Spinal cord (tissue), 9 donors: ENCODE measurements at regions not wholly inside any gene's neighbourhood (a gene's known extent, or its start where the extent isn't known, plus 50 kb on each side); places are given as distances from the start of the nearest gene placed in this dataset.

Experiments used
- DNase-seq, 6 donors: peaks; one replicate each; pipeline versions ENCODE4 v3.0.0 to v3.0.0-alpha.2; 2013 to 2015; ENCODE audit warnings: low spot score in 6 of 6, low read depth in 4 of 6
- H3K27ac ChIP-seq: one replicate; pipeline ENCODE4 v1.5.1; 2013; ENCODE audit warnings: low read depth, low read length, control low read depth
- H3K27me3 ChIP-seq: one replicate; pipeline ENCODE4 v1.6.1; 2013; ENCODE audit warnings: low read length; ENCODE audit not compliant: control insufficient read depth, insufficient read depth
- H3K36me3 ChIP-seq: one replicate; pipeline ENCODE4 v1.6.1; 2013; ENCODE audit warnings: low read length; ENCODE audit not compliant: control insufficient read depth, insufficient read depth
- H3K4me1 ChIP-seq: one replicate; pipeline ENCODE4 v1.6.1; 2013; ENCODE audit warnings: low read length; ENCODE audit not compliant: control insufficient read depth, insufficient read depth
- H3K4me3 ChIP-seq: one replicate; pipeline ENCODE4 v1.5.1; 2013; ENCODE audit warnings: low read depth, low read length, control low read depth
- H3K9me3 ChIP-seq: one replicate; pipeline ENCODE4 v1.6.1; 2013; ENCODE audit warnings: low read length; ENCODE audit not compliant: control insufficient read depth, insufficient read depth
- WGBS: methylation state at CpG from one replicate; pipeline ENCODE4 v1.1.5; 2013; ENCODE audit warnings: missing lambda C conversion rate; ENCODE audit not compliant: insufficient coverage; 5-methylcytosine and 5-hydroxymethylcytosine counted together
- donor health status: healthy.

GRCh38 chr5:167012123-167013034, 1279.1 kb upstream of the WWC1 start:
- WGBS, result 44% methylated on average over 2 of the region's 2 CpGs
- Histone ChIP-seq H3K4me1 (no peaks in the 10 kb centered on the region), H3K4me3 (no peak overlapping the region), H3K9me3 (no peaks in the 10 kb centered on the region), H3K36me3 (no peaks in the 10 kb centered on the region), H3K27me3 (no peaks in the 10 kb centered on the region), H3K27ac (no peak overlapping the region)
- no peak for DNase-seq

- Histone ChIP-seq H3K4me3 (no peak overlapping the region), H3K27ac (no peak overlapping the region), H3K9me3 (no peaks in the 10 kb centered on the region), H3K36me3 (no peaks in the 10 kb centered on the region), H3K4me1 (no peaks in the 10 kb centered on the region), H3K27me3 (no peaks in the 10 kb centered on the region)
- 20% methylated on average over 3 of the region's 5 CpGs for whole genome bisulfite sequencing
- DNase-seq, result peak in 1 of 6 donors; percentile 59
Observed at GRCh38 chr5:167014401-167015056, 1276.9 kb upstream of the WWC1 start.

GRCh38 chr5:167020418-167020817, 1271.0 kb upstream of the WWC1 start:
- no peaks in the 10 kb centered on the region for H3K9me3 ChIP-seq
- no peak overlapping the region for H3K27ac ChIP-seq
- no peak overlapping the region for H3K4me3 ChIP-seq
- no peaks in the 10 kb centered on the region for H3K4me1 ChIP-seq
- no peak for DNase-seq
- no peaks in the 10 kb centered on the region for H3K27me3 ChIP-seq
- no peaks in the 10 kb centered on the region for H3K36me3 ChIP-seq
- WGBS, result no CpG with 5 or more reads among the region's 1 CpG

- H3K27me3 ChIP-seq, result no peaks in the 10 kb centered on the region
- no peaks in the 10 kb centered on the region for H3K9me3 ChIP-seq
- DNase-seq, result no peak
- WGBS, result 40% methylated on average over 1 of the region's 2 CpGs
- no peaks in the 10 kb centered on the region for H3K36me3 ChIP-seq
- no peaks in the 10 kb centered on the region for H3K4me1 ChIP-seq
- no peak overlapping the region for H3K27ac ChIP-seq
- no peak overlapping the region for H3K4me3 ChIP-seq
Observed at GRCh38 chr5:167029488-167029887, 1262.0 kb upstream of the WWC1 start.

GRCh38 chr5:167030500-167031120, 1260.8 kb upstream of the WWC1 start:
- Histone ChIP-seq H3K4me1 (no peaks in the 10 kb centered on the region), H3K4me3 (no peak overlapping the region), H3K36me3 (no peaks in the 10 kb centered on the region), H3K9me3 (no peaks in the 10 kb centered on the region), H3K27me3 (no peaks in the 10 kb centered on the region), H3K27ac (no peak overlapping the region)
- 95% methylated on average over 12 of the region's 17 CpGs for WGBS
- DNase-seq, result no peak

GRCh38 chr5:167036585-167036984, 1254.9 kb upstream of the WWC1 start:
- Histone ChIP-seq H3K36me3 (no peaks in the 10 kb centered on the region), H3K27me3 (no peaks in the 10 kb centered on the region)
- WGBS, result no CpG with 5 or more reads among the region's 4 CpGs

GRCh38 chr5:167049043-167049663, 1242.3 kb upstream of the WWC1 start:
- H3K27me3 ChIP-seq, result no peaks in the 10 kb centered on the region
- H3K27ac ChIP-seq, result no peak overlapping the region
- no peaks in the 10 kb centered on the region for H3K9me3 ChIP-seq
- no peaks in the 10 kb centered on the region for H3K4me1 ChIP-seq
- H3K4me3 ChIP-seq, result no peak overlapping the region
- no CpG with 5 or more reads among the region's 7 CpGs for WGBS
- DNase-seq, result peak in 3 of 6 donors; percentile 21 to 82 (median 66)
- H3K36me3 ChIP-seq, result no peaks in the 10 kb centered on the region

More at GRCh38 chr5:167036585-167036984, 1254.9 kb upstream of the WWC1 start:
- DNase-seq, result no peak
- Histone ChIP-seq H3K27ac (no peak overlapping the region), H3K9me3 (no peaks in the 10 kb centered on the region), H3K4me3 (no peak overlapping the region), H3K4me1 (no peaks in the 10 kb centered on the region)

- no peaks in the 10 kb centered on the region for H3K9me3 ChIP-seq
- no peaks in the 10 kb centered on the region for H3K36me3 ChIP-seq
- WGBS, result 90% methylated on average over 8 of the region's 10 CpGs
- H3K4me3 ChIP-seq, result no peak overlapping the region
- H3K27me3 ChIP-seq, result no peaks in the 10 kb centered on the region
- DNase-seq, result no peak
- no peaks in the 10 kb centered on the region for H3K4me1 ChIP-seq
- H3K27ac ChIP-seq, result no peak overlapping the region
Observed at GRCh38 chr5:167049771-167050567, 1241.5 kb upstream of the WWC1 start.
